KMS-11 (cell line): ENCODE measurements at regions not wholly inside any gene's neighbourhood (a gene's known extent, or its start where the extent isn't known, plus 50 kb on each side); places are given as distances from the start of the nearest gene placed in this dataset.

Experiments used
- H2AFZ ChIP-seq: fragments of 200-600 bp; sonication (generic); 2 replicates; pipeline ENCODE4 v1.6.1; 2016; ENCODE audit warnings: antibody characterized with exemption, mixed run types, low read depth
- H3K27ac ChIP-seq: fragments of 200-600 bp; sonication (generic); 2 replicates; pipeline ENCODE4 v1.6.1; 2016; ENCODE audit warnings: mild to moderate bottlenecking, mixed run types
- H3K27me3 ChIP-seq: fragments of 200-600 bp; sonication (generic); 2 replicates; pipeline ENCODE4 v1.6.1; 2017; ENCODE audit warnings: mild to moderate bottlenecking, low read depth, mixed run types, moderate library complexity; ENCODE audit not compliant: insufficient read depth
- H3K36me3 ChIP-seq: fragments of 200-600 bp; sonication (generic); 2 replicates; pipeline ENCODE4 v1.6.1; 2017; ENCODE audit warnings: mild to moderate bottlenecking, mixed run types; ENCODE audit not compliant: insufficient read depth
- H3K4me1 ChIP-seq: fragments of 200-600 bp; sonication (generic); 2 replicates; pipeline ENCODE4 v1.6.1; 2016; ENCODE audit warnings: mild to moderate bottlenecking, low read depth, mixed run types; ENCODE audit not compliant: poor library complexity, severe bottlenecking
- H3K4me2 ChIP-seq: fragments of 200-600 bp; sonication (generic); 2 replicates; pipeline ENCODE4 v1.7.0; 2016; ENCODE audit warnings: mild to moderate bottlenecking, mixed run types
- H3K4me3 ChIP-seq: fragments of 200-600 bp; sonication (generic); IDR thresholded peaks from 2 replicates; pipeline ENCODE4 v1.6.1; 2017; ENCODE audit warnings: low read depth, low read length, mixed read lengths; ENCODE audit not compliant: insufficient read depth
- H3K79me2 ChIP-seq: fragments of 200-600 bp; sonication (generic); 2 replicates; pipeline ENCODE4 v1.6.1; 2016; ENCODE audit warnings: low read depth, mixed run types; ENCODE audit not compliant: insufficient read depth
- H3K9ac ChIP-seq: fragments of 200-600 bp; sonication (generic); 2 replicates; pipeline ENCODE4 v1.6.1; 2016; ENCODE audit warnings: mild to moderate bottlenecking, mixed run types
- H4K20me1 ChIP-seq: fragments of 200-600 bp; sonication (generic); 2 replicates; pipeline ENCODE4 v1.6.1; 2016; ENCODE audit warnings: mild to moderate bottlenecking, mixed run types; ENCODE audit not compliant: insufficient read depth
- CTCF ChIP-seq: fragments of 200-600 bp; sonication (generic); conservative IDR thresholded peaks from 2 replicates; pipeline ENCODE4 v1.6.1; 2017; ENCODE audit warnings: low read depth, mild to moderate bottlenecking, antibody characterized with exemption, low read length, moderate library complexity, mixed read lengths

GRCh38 chr12:25746131-25746530 lies 193.0 kb upstream of the LMNTD1 start:
- Histone ChIP-seq H3K4me3 (no peak overlapping the region), H3K4me1 (no peaks in the 10 kb centered on the region), H4K20me1 (no peaks in the 10 kb centered on the region), H3K27me3 (no peaks in the 10 kb centered on the region), H3K9ac (no peak overlapping the region), H3K4me2 (no peak overlapping the region), H3K79me2 (no peaks in the 10 kb centered on the region), H2AFZ (no peak overlapping the region), H3K27ac (no peak overlapping the region), H3K36me3 (no peaks in the 10 kb centered on the region)
- no peak for TF ChIP-seq CTCF

GRCh38 chr12:25752710-25753309 lies 199.7 kb upstream of the LMNTD1 start:
- Histone ChIP-seq H3K9ac (no peak overlapping the region), H3K4me3 (no peak overlapping the region), H3K79me2 (no peaks in the 10 kb centered on the region), H4K20me1 (no peaks in the 10 kb centered on the region), H3K27ac (no peak overlapping the region), H3K4me1 (no peaks in the 10 kb centered on the region), H3K36me3 (no peaks in the 10 kb centered on the region), H3K27me3 (no peaks in the 10 kb centered on the region), H3K4me2 (no peak overlapping the region), H2AFZ (no peak overlapping the region)
- no peak for TF ChIP-seq CTCF

GRCh38 chr12:25755136-25755970 lies 202.3 kb upstream of the LMNTD1 start:
- no peaks in the 10 kb centered on the region for H3K36me3 ChIP-seq
- TF ChIP-seq CTCF = no peak
- no peak overlapping the region for H3K27ac ChIP-seq
- H3K4me1 ChIP-seq = no peaks in the 10 kb centered on the region
- H2AFZ ChIP-seq = no peak overlapping the region
- no peak overlapping the region for H3K9ac ChIP-seq
- no peak overlapping the region for H3K4me3 ChIP-seq
- no peaks in the 10 kb centered on the region for H3K79me2 ChIP-seq
- no peaks in the 10 kb centered on the region for H4K20me1 ChIP-seq
- H3K27me3 ChIP-seq = no peaks in the 10 kb centered on the region
- H3K4me2 ChIP-seq = no peak overlapping the region

- H3K4me2 ChIP-seq = no peak overlapping the region
- no peaks in the 10 kb centered on the region for H4K20me1 ChIP-seq
- H2AFZ ChIP-seq = no peak overlapping the region
- no peaks in the 10 kb centered on the region for H3K36me3 ChIP-seq
- TF ChIP-seq CTCF = no peak
- no peak overlapping the region for H3K4me3 ChIP-seq
- no peaks in the 10 kb centered on the region for H3K27me3 ChIP-seq
- no peaks in the 10 kb centered on the region for H3K4me1 ChIP-seq
- no peak overlapping the region for H3K9ac ChIP-seq
- no peak overlapping the region for H3K27ac ChIP-seq
- H3K79me2 ChIP-seq = no peaks in the 10 kb centered on the region
Observed at GRCh38 chr12:25755971-25756260, 202.6 kb upstream of the RASSF8 start.
